ENCODE measurements at regions not wholly inside any gene's neighbourhood (a gene's known extent, or its start where the extent isn't known, plus 50 kb on each side); places are given as distances from the start of the nearest gene placed in this dataset.

DNA sequence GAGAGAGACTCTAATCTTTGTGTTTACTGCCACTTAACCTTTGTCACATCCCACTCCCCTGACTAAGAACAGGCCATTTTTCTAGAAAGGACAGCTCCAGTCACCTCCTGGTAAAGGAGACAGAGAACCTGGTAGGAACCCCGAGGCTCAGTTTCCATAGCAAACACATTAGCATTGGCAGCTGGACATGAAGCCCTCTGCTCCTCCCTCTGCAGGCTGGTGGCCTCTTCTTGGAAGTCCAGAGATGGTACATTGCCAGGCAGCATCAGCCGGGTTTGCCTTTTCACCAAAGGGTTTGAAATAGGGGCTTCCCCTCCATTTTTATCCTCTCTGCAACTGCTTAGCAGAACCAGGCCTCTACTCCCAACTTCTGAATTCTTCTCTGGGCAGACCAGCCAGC, 213.4 kb upstream of the SEMA6D start:
- Histone ChIP-seq H2BK5ac (ENCODE audit: low read depth, low read length, poor library complexity, severe bottlenecking) (no peak overlapping the region), H3K4ac (ENCODE audit: low read depth, low read length) (no peak overlapping the region), H3K56ac (ENCODE audit: extremely low read depth, insufficient read depth, low read length) (no peak overlapping the region), H3K23ac (ENCODE audit: low read depth, low read length) (no peak overlapping the region), H3K4me3 (ENCODE audit: insufficient read depth, low read depth, low read length) (no peak overlapping the region), H3K9me3 (ENCODE audit: control insufficient read depth, insufficient read depth, low read length) (no peaks in the 10 kb centered on the region), H3K79me1 (ENCODE audit: low read depth in 1 of 2, low read length in 2 of 2) (no peaks in the 10 kb centered on the region), H3K14ac (replicated peaks; ENCODE audit: low read depth, low read length) (no peak overlapping the region), H4K91ac (ENCODE audit: insufficient read depth, low read depth, low read length) (no peak overlapping the region), H3K18ac (ENCODE audit: low read depth, low read length) (no peak overlapping the region), H3K4me1 (ENCODE audit: control insufficient read depth, insufficient read depth, low read length) (peaks cover 4% of the 10 kb centered on the region; the same call in 1 of the 2 replicates), H3K27ac (ENCODE audit: insufficient read depth, low read length) (no peak overlapping the region), H2AFZ (replicated peaks; ENCODE audit: low read length, poor library complexity) (no peak overlapping the region), H2BK15ac (ENCODE audit: low read depth, low read length) (no peak overlapping the region), H3K36me3 (ENCODE audit: control insufficient read depth, insufficient read depth, low read length) (no peaks in the 10 kb centered on the region), H3K9me1 (ENCODE audit: insufficient read depth, low read length) (no peaks in the 10 kb centered on the region), H3K9ac (ENCODE audit: low read depth, low read length) (no peak overlapping the region), H2BK120ac (ENCODE audit: low read depth, low read length) (no peak overlapping the region), H4K5ac (ENCODE audit: low read depth, low read length) (no peak overlapping the region), H3K4me2 (ENCODE audit: low read depth, low read length) (no peak overlapping the region), H2BK20ac (ENCODE audit: low read depth, low read length) (no peak overlapping the region), H2AK5ac (ENCODE audit: low read depth, low read length) (no peak overlapping the region), H4K20me1 (ENCODE audit: insufficient read depth, low read length) (no peaks in the 10 kb centered on the region), H3K27me3 (ENCODE audit: control insufficient read depth, insufficient read depth, low read length) (no peaks in the 10 kb centered on the region), H2AK9ac (replicated peaks; ENCODE audit: low read depth, low read length, poor library complexity) (no peak overlapping the region), H4K8ac (ENCODE audit: low read depth in 2 of 2, low read length in 2 of 2) (no peak overlapping the region)
- CTCF ChIA-PET = no interaction called here
- POLR2A ChIA-PET (ENCODE audit: unreplicated experiment) = no interaction called here
- no TSS peak for BruUV-seq (replicated peaks)
- dilution Hi-C loops (cut with HindIII; ENCODE audit: low sequenced_read_pairs, unreplicated experiment) (no loop called here), in situ Hi-C loops (cut with MboI; ENCODE audit: low sequenced_read_pairs) (no loop called here), intact Hi-C loops (cut with micrococcal nuclease) (no loop called here)
- DNase-seq (no peak), ATAC-seq (ENCODE audit: low read depth) (no peak)
- TF ChIP-seq FOS (IDR thresholded peaks at IDR 0.05; ENCODE audit: low read depth, low read length) = no peak
- no peak for TF ChIP-seq MAZ (IDR thresholded peaks at IDR 0.05; ENCODE audit: borderline replicate concordance, low read depth, low read length)
- no peak for TF ChIP-seq MAFK (IDR thresholded peaks at IDR 0.05; ENCODE audit: low read depth, low read length)
- TF ChIP-seq ELK1 (IDR thresholded peaks at IDR 0.05; ENCODE audit: borderline replicate concordance, low read depth, low read length) = no peak
- no peak for TF ChIP-seq CHD1 (IDR thresholded peaks at IDR 0.05; ENCODE audit: low read depth, low read length)
- no peak for TF ChIP-seq RAD21 (IDR thresholded peaks at IDR 0.05; ENCODE audit: low read length)
- TF ChIP-seq RFX5 (IDR thresholded peaks at IDR 0.05; ENCODE audit: low read depth, low read length) = no peak
- TF ChIP-seq, protein P1, sequence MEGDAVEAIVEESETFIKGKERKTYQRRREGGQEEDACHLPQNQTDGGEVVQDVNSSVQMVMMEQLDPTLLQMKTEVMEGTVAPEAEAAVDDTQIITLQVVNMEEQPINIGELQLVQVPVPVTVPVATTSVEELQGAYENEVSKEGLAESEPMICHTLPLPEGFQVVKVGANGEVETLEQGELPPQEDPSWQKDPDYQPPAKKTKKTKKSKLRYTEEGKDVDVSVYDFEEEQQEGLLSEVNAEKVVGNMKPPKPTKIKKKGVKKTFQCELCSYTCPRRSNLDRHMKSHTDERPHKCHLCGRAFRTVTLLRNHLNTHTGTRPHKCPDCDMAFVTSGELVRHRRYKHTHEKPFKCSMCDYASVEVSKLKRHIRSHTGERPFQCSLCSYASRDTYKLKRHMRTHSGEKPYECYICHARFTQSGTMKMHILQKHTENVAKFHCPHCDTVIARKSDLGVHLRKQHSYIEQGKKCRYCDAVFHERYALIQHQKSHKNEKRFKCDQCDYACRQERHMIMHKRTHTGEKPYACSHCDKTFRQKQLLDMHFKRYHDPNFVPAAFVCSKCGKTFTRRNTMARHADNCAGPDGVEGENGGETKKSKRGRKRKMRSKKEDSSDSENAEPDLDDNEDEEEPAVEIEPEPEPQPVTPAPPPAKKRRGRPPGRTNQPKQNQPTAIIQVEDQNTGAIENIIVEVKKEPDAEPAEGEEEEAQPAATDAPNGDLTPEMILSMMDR (conservative IDR thresholded peaks at IDR 0.05; ENCODE audit: low read depth, low read length) = no peak
- no peak for TF ChIP-seq MXI1 (IDR thresholded peaks at IDR 0.05; ENCODE audit: borderline replicate concordance, low read depth, low read length)
- TF ChIP-seq CEBPB (IDR thresholded peaks at IDR 0.05; ENCODE audit: low read depth, low read length) = no peak
- no peak for TF ChIP-seq NFE2L2 (IDR thresholded peaks at IDR 0.05; ENCODE audit: low read depth, low read length)
- no peak for TF ChIP-seq SMC3 (IDR thresholded peaks at IDR 0.05; ENCODE audit: low read depth, low read length)
- no peak for TF ChIP-seq BHLHE40 (IDR thresholded peaks at IDR 0.05; ENCODE audit: low read depth, low read length)
- TF ChIP-seq, protein P2, sequence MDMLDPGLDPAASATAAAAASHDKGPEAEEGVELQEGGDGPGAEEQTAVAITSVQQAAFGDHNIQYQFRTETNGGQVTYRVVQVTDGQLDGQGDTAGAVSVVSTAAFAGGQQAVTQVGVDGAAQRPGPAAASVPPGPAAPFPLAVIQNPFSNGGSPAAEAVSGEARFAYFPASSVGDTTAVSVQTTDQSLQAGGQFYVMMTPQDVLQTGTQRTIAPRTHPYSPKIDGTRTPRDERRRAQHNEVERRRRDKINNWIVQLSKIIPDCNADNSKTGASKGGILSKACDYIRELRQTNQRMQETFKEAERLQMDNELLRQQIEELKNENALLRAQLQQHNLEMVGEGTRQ (IDR thresholded peaks at IDR 0.05; ENCODE audit: low read depth, low read length) = no peak
- WGBS, 2 experiments (ENCODE audit: extremely low coverage in 2 of 2, insufficient read length in 1 of 2) = 80% methylated on average over 1 of the region's 2 CpGs; no CpG with 5 or more reads in 1 of the 2 experiments

All from IMR-90 (cell line).